T1000 (cell line): ENCODE measurements at regions not wholly inside any gene's neighbourhood (a gene's known extent, or its start where the extent isn't known, plus 50 kb on each side); places are given as distances from the start of the nearest gene placed in this dataset.

ENCODE experiments used
- DNase-seq: peaks from one replicate; lab custom pipeline; 2025; ENCODE audit warnings: mixed read lengths; lab: John Stamatoyannopoulos, UW

- no peak for DNase-seq
Observed at GRCh38 chr1:30514137-30514654, 209.2 kb downstream of the MATN1 start.

- no peak for DNase-seq
Observed at GRCh38 chr1:30513396-30514136, 209.8 kb downstream of the MATN1 start.

- DNase-seq, result no peak
Observed at GRCh38 chr1:30512914-30513265, 210.5 kb downstream of the MATN1 start.

GRCh38 chr1:30511991-30512913, 211.1 kb downstream of the MATN1 start:
- DNase-seq, result no peak

- DNase-seq, result no peak
Observed at GRCh38 chr1:30511563-30511962, 211.8 kb downstream of the MATN1 start.

GRCh38 chr1:30511106-30511505, 212.3 kb downstream of the MATN1 start:
- DNase-seq, result no peak

GRCh38 chr1:30509670-30510069, 213.7 kb downstream of the MATN1 start:
- no peak for DNase-seq

- DNase-seq, result no peak
Observed at GRCh38 chr1:30508611-30509010, 214.8 kb downstream of the MATN1 start.

- no peak for DNase-seq
Observed at GRCh38 chr1:30508175-30508448, 215.3 kb downstream of the MATN1 start.

GRCh38 chr1:30507401-30508174, 215.8 kb downstream of the MATN1 start:
- DNase-seq, result no peak

- no peak for DNase-seq
Observed at GRCh38 chr1:30507016-30507312, 216.4 kb downstream of the MATN1 start.

- DNase-seq, result no peak
Observed at GRCh38 chr1:30506291-30507015, 216.9 kb downstream of the MATN1 start.

- DNase-seq, result no peak
Observed at GRCh38 chr1:30505853-30506252, 217.5 kb downstream of the MATN1 start.

GRCh38 chr1:30492451-30492850, 230.9 kb downstream of the MATN1 start:
- no peak for DNase-seq

- no peak for DNase-seq
Observed at GRCh38 chr1:30491831-30492230, 231.6 kb downstream of the MATN1 start.

- DNase-seq, result no peak
Observed at GRCh38 chr1:30490554-30491053, 232.8 kb downstream of the MATN1 start.

GRCh38 chr1:30489737-30490389, 233.5 kb downstream of the MATN1 start:
- DNase-seq, result no peak

GRCh38 chr1:30488324-30488913, 235.0 kb downstream of the MATN1 start:
- DNase-seq, result no peak

- DNase-seq, result no peak
Observed at GRCh38 chr1:30487042-30487441, 236.3 kb downstream of the MATN1 start.

GRCh38 chr1:30485072-30485471, 238.3 kb downstream of the MATN1 start:
- no peak for DNase-seq

- no peak for DNase-seq
Observed at GRCh38 chr1:30484668-30485067, 238.7 kb downstream of the MATN1 start.
